BE2C (cell line): ENCODE measurements at regions not wholly inside any gene's neighbourhood (a gene's known extent, or its start where the extent isn't known, plus 50 kb on each side); places are given as distances from the start of the nearest gene placed in this dataset.
"Not testable (repeated sequence)": the region's sequence is repeated elsewhere in the genome, so short reads cannot be mapped to it uniquely, and the experiment has no call there.

ENCODE experiments used
- DNase-seq: peaks from one replicate; pipeline ENCODE4 v3.0.0-alpha.2; 2020
- H3K27me3 ChIP-seq: fragments of 250-450 bp; sonication (Bioruptor Pico); 2 replicates; pipeline ENCODE4 v1.5.1; 2020; ENCODE audit warnings: mild to moderate bottlenecking
- H3K36me3 ChIP-seq: fragments of 250-450 bp; sonication (Bioruptor Pico); 2 replicates; pipeline ENCODE4 v1.5.1; 2020; ENCODE audit warnings: mild to moderate bottlenecking
- H3K4me1 ChIP-seq: fragments of 250-450 bp; sonication (Bioruptor Pico); 2 replicates; pipeline ENCODE4 v1.5.1; 2020
- H3K4me3 ChIP-seq: 2 replicates; pipeline ENCODE4 v1.5.1; 2011; ENCODE audit warnings: low read depth, low read length
- H3K9me3 ChIP-seq: fragments of 250-450 bp; sonication (Bioruptor Pico); 2 replicates; pipeline ENCODE4 v1.5.1; 2020
- TF ChIP-seq, protein P1 (sequence below): IDR thresholded peaks from 2 replicates; pipeline ENCODE4 v1.5.1; 2012; ENCODE audit warnings: mild to moderate bottlenecking, low read depth, low read length

GRCh38 chr15:24857763-24858162, 97.0 kb upstream of the SNRPN start:
- TF ChIP-seq, protein P1, sequence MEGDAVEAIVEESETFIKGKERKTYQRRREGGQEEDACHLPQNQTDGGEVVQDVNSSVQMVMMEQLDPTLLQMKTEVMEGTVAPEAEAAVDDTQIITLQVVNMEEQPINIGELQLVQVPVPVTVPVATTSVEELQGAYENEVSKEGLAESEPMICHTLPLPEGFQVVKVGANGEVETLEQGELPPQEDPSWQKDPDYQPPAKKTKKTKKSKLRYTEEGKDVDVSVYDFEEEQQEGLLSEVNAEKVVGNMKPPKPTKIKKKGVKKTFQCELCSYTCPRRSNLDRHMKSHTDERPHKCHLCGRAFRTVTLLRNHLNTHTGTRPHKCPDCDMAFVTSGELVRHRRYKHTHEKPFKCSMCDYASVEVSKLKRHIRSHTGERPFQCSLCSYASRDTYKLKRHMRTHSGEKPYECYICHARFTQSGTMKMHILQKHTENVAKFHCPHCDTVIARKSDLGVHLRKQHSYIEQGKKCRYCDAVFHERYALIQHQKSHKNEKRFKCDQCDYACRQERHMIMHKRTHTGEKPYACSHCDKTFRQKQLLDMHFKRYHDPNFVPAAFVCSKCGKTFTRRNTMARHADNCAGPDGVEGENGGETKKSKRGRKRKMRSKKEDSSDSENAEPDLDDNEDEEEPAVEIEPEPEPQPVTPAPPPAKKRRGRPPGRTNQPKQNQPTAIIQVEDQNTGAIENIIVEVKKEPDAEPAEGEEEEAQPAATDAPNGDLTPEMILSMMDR = no peak

GRCh38 chr15:24858183-24858582, 96.6 kb upstream of the SNRPN start:
- H3K4me3 ChIP-seq, H3K27me3 ChIP-seq, H3K4me1 ChIP-seq, H3K36me3 ChIP-seq, DNase-seq, H3K9me3 ChIP-seq: not testable (repeated sequence)

More at GRCh38 chr15:24857763-24858162, 97.0 kb upstream of the SNRPN start:
- no peaks in the 10 kb centered on the region for H3K27me3 ChIP-seq
- H3K4me1 ChIP-seq = no peaks in the 10 kb centered on the region
- no peaks in the 10 kb centered on the region for H3K36me3 ChIP-seq
- DNase-seq = no peak
- no peak overlapping the region for H3K4me3 ChIP-seq
- H3K9me3 ChIP-seq = no peaks in the 10 kb centered on the region

DNA sequence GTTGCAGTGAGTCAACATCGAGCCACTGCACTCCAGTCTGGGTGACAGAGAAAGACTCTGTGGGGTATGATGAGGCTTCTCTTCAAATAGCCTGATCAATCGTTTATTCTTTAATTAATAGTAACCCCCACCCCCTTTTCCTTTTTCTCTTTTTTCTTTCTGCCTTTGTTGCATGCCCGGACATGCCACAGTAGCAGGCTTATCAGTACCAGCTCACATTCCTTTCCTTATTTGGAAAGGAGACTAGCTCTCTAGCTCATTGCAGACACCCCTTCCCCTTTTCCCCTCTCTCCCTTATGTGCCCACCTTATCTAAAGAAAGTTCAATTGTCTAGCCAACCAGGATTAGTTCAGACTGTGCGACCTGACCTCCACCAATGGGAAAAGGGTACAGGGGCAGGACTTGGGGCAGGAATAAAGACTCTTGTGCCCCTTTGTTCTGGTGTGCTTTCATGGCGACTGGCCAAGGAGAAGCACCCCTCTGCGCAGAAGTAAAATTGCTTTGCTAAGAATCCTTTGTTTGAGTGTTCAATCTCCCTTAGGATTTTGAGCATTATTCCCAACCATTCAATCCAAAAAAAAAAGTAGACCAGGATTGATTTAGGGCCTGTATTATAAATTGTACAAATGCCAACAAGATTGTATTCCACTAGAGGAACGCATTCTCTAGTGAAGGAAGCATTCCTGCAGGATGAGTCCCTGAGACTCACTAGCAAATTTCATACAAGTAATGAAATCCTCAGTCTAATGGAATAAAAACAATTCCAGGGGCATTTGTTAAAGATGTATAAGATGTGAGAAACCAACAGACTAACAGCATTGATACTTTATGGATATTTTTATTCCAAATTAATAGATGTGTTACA, 95.8 kb upstream of the SNRPN start:
- H3K27me3 ChIP-seq = no peaks in the 10 kb centered on the region
- no peak overlapping the region for H3K4me3 ChIP-seq
- no peaks in the 10 kb centered on the region for H3K36me3 ChIP-seq
- no peak for DNase-seq
- no peaks in the 10 kb centered on the region for H3K9me3 ChIP-seq
- H3K4me1 ChIP-seq = no peaks in the 10 kb centered on the region
- TF ChIP-seq, protein P1 = no peak

- DNase-seq = no peak
- TF ChIP-seq, protein P1 = no peak
- Histone ChIP-seq H3K36me3 (no peaks in the 10 kb centered on the region), H3K9me3 (no peaks in the 10 kb centered on the region), H3K4me1 (no peaks in the 10 kb centered on the region), H3K27me3 (no peaks in the 10 kb centered on the region), H3K4me3 (no peak overlapping the region)
Measured at GRCh38 chr15:24861014-24861690, 93.6 kb upstream of the SNRPN start.

DNA sequence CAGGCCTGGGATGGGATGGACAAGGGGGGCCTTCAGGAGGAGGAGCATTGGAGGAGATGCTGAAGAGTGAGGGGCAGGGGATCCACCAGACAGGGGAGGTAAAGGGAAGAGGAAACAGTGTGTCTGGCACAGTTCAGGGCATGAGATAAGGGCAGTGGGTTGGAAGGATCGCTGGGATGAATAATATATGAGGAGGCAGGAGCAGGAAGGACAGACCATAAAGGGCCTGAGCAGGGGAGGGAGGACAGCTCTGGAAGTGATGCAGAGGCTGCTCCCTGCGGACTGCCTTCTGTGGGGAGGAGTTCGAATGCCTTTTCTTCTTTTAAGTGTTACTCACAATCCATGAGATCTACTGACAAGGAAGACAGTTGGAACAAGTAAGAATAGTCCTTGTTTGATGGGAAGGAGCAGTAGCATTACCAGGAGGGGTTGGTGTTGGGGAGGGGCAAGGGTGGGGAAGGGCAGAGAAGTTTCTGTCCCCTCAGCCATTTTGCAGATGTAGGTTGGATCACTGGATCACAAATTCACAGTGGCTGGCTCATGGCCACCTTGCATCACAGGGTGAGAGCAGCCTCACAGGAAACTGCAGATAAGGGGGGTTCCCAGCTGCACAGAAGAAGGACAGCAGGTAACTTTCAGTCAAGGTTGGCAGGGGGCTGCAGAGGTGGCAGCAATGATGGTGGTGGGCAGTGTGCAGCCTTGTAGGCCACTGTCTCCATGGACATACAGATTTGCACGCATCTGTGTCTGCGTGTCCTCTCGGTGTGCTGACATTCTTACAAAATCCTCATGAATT, 91.9 kb upstream of the SNRPN start:
- no peaks in the 10 kb centered on the region for H3K36me3 ChIP-seq

GRCh38 chr15:24865303-24865702, 89.5 kb upstream of the SNRPN start:
- no peaks in the 10 kb centered on the region for H3K36me3 ChIP-seq
- H3K4me3 ChIP-seq = no peak overlapping the region
- TF ChIP-seq, protein P1 = no peak
- no peaks in the 10 kb centered on the region for H3K27me3 ChIP-seq
- no peak for DNase-seq
- no peaks in the 10 kb centered on the region for H3K4me1 ChIP-seq
- H3K9me3 ChIP-seq = no peaks in the 10 kb centered on the region

More for the DNA sequence above, 91.9 kb upstream of the SNRPN start:
- H3K4me1 ChIP-seq = no peaks in the 10 kb centered on the region
- H3K4me3 ChIP-seq = no peak overlapping the region
- no peaks in the 10 kb centered on the region for H3K9me3 ChIP-seq
- TF ChIP-seq, protein P1 = no peak
- DNase-seq = no peak
- H3K27me3 ChIP-seq = no peaks in the 10 kb centered on the region
